ENCODE measurements at regions not wholly inside any gene's neighbourhood (a gene's known extent, or its start where the extent isn't known, plus 50 kb on each side); places are given as distances from the start of the nearest gene placed in this dataset.

DNA sequence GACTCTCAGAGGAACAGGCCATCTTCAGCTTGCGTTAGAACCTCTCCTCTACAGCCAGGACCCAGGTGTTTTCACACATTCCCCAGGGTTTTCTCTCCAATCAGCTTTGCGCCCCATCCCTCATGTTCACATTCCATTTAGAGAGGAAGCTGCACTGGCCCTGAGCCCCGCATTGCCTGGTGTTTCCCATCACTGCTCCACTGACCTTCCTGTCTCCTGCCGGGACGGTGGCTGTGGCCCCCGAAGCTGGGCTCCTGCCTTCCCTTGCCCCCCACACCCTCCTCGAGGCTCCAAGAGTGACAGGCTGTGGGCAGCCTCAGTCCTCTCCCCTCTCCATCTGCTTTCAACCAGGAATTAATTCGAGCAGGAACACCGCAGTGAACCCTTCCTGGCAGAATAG, 357.3 kb downstream of the THBS2 start:
- intact Hi-C loops (cut with DNase I; ENCODE audit: low total_unique reads) = no loop called here

DNA sequence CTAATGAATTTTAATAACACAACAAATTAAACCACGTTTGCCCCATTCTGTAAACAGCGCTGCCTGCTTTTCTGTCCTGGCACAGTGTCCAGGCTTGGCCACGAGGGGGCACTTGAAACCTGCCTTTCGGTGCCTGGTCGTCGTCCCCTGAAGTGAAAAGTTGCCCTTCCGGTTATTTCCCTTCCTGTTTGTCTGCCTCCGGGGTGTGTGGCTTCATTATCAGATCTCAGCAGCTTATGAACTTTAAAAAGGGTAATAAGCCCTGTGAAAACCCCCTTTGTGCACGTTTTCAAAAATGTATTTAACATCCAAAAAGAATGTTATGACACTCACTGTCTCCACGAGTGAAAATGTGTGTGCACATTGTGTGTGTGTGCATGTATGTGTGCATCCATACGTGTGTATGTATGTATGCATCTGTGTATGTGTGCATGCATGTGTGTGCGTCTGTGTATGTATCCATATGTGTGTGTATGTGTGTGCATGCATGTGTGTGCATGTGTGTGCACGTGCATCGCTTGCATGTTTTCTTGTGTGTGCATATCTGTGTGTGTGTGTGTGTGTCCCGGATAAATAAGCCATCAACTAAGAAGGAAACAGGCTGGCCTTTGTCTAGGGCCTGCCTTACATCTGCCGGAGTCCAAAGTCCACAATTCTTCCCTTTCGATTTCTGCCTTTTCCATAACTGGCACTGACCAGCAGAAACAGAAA, 358.4 kb downstream of the THBS2 start:
- Histone ChIP-seq H3K9me3 (no peaks in the 10 kb centered on the region), H3K36me3 (no peaks in the 10 kb centered on the region), H3K4me1 (no peaks in the 10 kb centered on the region), H3K4me3 (no peak overlapping the region), H3K27ac (no peak overlapping the region), H3K27me3 (no peaks in the 10 kb centered on the region)
- TF ChIP-seq POLR2A (IDR thresholded peaks at IDR 0.05) = no peak
- TF ChIP-seq, protein P1, sequence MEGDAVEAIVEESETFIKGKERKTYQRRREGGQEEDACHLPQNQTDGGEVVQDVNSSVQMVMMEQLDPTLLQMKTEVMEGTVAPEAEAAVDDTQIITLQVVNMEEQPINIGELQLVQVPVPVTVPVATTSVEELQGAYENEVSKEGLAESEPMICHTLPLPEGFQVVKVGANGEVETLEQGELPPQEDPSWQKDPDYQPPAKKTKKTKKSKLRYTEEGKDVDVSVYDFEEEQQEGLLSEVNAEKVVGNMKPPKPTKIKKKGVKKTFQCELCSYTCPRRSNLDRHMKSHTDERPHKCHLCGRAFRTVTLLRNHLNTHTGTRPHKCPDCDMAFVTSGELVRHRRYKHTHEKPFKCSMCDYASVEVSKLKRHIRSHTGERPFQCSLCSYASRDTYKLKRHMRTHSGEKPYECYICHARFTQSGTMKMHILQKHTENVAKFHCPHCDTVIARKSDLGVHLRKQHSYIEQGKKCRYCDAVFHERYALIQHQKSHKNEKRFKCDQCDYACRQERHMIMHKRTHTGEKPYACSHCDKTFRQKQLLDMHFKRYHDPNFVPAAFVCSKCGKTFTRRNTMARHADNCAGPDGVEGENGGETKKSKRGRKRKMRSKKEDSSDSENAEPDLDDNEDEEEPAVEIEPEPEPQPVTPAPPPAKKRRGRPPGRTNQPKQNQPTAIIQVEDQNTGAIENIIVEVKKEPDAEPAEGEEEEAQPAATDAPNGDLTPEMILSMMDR (IDR thresholded peaks at IDR 0.05) = peak; percentile 89 to 92 (median 90)
- intact Hi-C loops (cut with DNase I; ENCODE audit: low total_unique reads) = no loop called here
- peak; percentile 77 to 82 for DNase-seq

More for the DNA sequence above, 357.3 kb downstream of the THBS2 start:
- H3K27ac ChIP-seq = no peak overlapping the region
- no peak overlapping the region for H3K4me3 ChIP-seq
- DNase-seq = no peak
- no peaks in the 10 kb centered on the region for H3K9me3 ChIP-seq
- no peaks in the 10 kb centered on the region for H3K4me1 ChIP-seq
- TF ChIP-seq POLR2A (IDR thresholded peaks at IDR 0.05) = no peak
- TF ChIP-seq, protein P1 (IDR thresholded peaks at IDR 0.05) = no peak
- H3K27me3 ChIP-seq = no peaks in the 10 kb centered on the region
- no peaks in the 10 kb centered on the region for H3K36me3 ChIP-seq

DNA sequence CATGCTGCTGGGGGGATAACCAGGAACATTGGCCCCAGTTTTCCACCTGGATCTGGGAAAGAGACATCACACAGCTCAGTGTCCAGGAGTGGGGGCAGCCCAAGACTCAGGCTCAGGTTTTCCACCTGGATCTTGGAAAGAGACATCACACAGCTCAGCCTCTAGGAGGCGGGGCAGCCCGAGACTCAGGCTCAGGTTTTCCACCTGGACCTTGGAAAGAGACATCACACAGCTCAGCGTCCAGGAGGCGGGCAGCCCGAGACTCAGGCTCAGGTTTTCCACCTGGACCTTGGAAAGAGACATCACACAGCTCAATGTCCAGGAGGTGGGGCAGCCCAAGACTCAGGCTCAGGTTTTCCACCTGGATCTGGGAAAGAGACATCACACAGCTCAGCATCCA, 361.6 kb downstream of the THBS2 start:
- no peaks in the 10 kb centered on the region for H3K36me3 ChIP-seq

DNA sequence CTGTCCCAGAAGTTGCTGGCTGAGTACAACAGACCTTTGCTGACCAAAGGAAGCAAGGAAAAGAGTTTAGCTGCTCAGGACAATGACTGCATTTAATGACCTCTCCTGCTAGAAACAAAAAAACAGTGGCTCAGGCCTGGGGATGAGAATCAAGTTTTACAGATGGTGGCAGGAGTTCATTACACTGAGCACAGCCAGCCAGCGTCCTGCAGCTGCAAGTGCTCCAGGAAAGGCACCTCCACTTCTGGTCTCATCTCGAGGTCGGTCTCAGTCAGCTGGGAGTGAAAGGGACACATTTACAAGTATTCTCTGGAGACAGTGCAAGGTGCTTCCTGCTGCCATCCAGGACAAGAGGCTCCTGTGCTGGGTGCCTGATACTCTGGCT, 362.7 kb downstream of the THBS2 start:
- DNase-seq = no peak
- H3K4me1 ChIP-seq = no peaks in the 10 kb centered on the region

More for the DNA sequence above, 361.6 kb downstream of the THBS2 start:
- H3K4me3 ChIP-seq = no peak overlapping the region
- no peak overlapping the region for H3K27ac ChIP-seq
- no peak for DNase-seq
- H3K9me3 ChIP-seq = no peaks in the 10 kb centered on the region
- intact Hi-C loops (cut with DNase I; ENCODE audit: low total_unique reads) = no loop called here
- H3K27me3 ChIP-seq = no peaks in the 10 kb centered on the region
- TF ChIP-seq, protein P1 (IDR thresholded peaks at IDR 0.05) = no peak
- TF ChIP-seq POLR2A (IDR thresholded peaks at IDR 0.05) = no peak
- H3K4me1 ChIP-seq = no peaks in the 10 kb centered on the region

DNA sequence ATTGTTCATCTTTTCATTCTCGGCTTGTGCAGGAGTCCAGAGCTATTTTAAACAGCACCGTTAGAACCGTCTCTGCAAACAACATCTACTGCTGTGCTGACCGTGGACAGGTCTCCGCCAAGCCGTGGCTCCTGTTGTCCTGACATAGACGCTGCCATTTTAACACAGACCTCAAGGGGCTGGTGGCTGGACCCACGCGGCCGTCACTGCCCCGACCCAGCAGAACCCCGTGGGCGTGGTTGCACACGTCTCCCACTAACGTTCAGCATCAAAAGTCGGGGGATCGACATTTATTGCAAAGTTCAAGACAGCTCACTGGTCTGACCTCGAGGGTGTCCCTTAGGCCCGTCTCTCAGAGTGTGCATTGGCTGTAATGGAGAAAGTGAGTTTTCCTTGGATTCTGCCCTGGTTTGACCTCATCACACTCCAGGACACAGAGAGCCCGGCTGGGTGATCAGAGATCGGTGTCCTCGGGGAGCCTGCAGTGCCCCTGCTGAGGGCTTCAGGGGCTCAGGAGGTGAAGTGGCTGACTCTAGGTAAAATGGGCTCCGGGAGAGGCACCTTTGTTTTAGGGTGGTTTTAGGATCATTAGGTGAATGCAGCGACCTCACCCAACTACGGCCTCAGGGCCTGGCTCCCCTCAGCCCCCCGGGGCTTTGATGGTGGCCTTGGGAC, 363.2 kb downstream of the THBS2 start:
- TF ChIP-seq, protein P1 (IDR thresholded peaks at IDR 0.05) = no peak
- TF ChIP-seq POLR2A (IDR thresholded peaks at IDR 0.05) = no peak
- H3K27ac ChIP-seq = no peak overlapping the region
- H3K27me3 ChIP-seq = no peaks in the 10 kb centered on the region
- no peaks in the 10 kb centered on the region for H3K4me1 ChIP-seq
- no peak overlapping the region for H3K4me3 ChIP-seq
- no peak for DNase-seq
- intact Hi-C loops (cut with DNase I; ENCODE audit: low total_unique reads) = no loop called here
- H3K36me3 ChIP-seq = no peaks in the 10 kb centered on the region
- no peaks in the 10 kb centered on the region for H3K9me3 ChIP-seq

More for the DNA sequence above, 362.7 kb downstream of the THBS2 start:
- TF ChIP-seq, protein P1 (IDR thresholded peaks at IDR 0.05) = no peak
- TF ChIP-seq POLR2A (IDR thresholded peaks at IDR 0.05) = no peak
- Histone ChIP-seq H3K9me3 (no peaks in the 10 kb centered on the region), H3K4me3 (no peak overlapping the region), H3K27ac (no peak overlapping the region), H3K27me3 (no peaks in the 10 kb centered on the region), H3K36me3 (no peaks in the 10 kb centered on the region)
- intact Hi-C loops (cut with DNase I; ENCODE audit: low total_unique reads) = no loop called here
